ENCODE measurements at regions not wholly inside any gene's neighbourhood (a gene's known extent, or its start where the extent isn't known, plus 50 kb on each side); places are given as distances from the start of the nearest gene placed in this dataset.
A peak's percentile ranks its signal among the peaks of the same experiment; 100 is the strongest.

GRCh38 chr2:38465789-38466127 lies 88.7 kb upstream of the ATL2 start (continued):
- TF ChIP-seq ZNF326 (CRISPR knock-in tag; IDR thresholded peaks at IDR 0.05; ENCODE audit: borderline replicate concordance) (no peak), HNRNPK (IDR thresholded peaks at IDR 0.05; ENCODE audit: low read depth, low read length, poor library complexity, severe bottlenecking) (no peak), PHF21A (CRISPR knock-in tag; IDR thresholded peaks at IDR 0.05) (no peak), ZBTB7B (CRISPR knock-in tag; IDR thresholded peaks at IDR 0.05) (0 out of 2 replicates have a peak, but pooled peaks have one; percentile 34), ZNF256 (CRISPR knock-in tag; conservative IDR thresholded peaks at IDR 0.05) (no peak), ZBTB49 (CRISPR knock-in tag; IDR thresholded peaks at IDR 0.05; ENCODE audit: borderline replicate concordance) (no peak), ZNF362 (CRISPR knock-in tag; IDR thresholded peaks at IDR 0.05; ENCODE audit: borderline replicate concordance) (peak; percentile 77; the same call in 1 of the 2 replicates), ZNF556 (CRISPR knock-in tag; IDR thresholded peaks at IDR 0.05; ENCODE audit: borderline replicate concordance) (0 out of 2 replicates have a peak, but pooled peaks have one; percentile 57), ZNF768 (CRISPR knock-in tag; IDR thresholded peaks at IDR 0.05) (no peak), ZNF17 (CRISPR knock-in tag; IDR thresholded peaks at IDR 0.05) (no peak), SNAPC4 (CRISPR knock-in tag; IDR thresholded peaks at IDR 0.05) (no peak), ELK4 (CRISPR knock-in tag; IDR thresholded peaks at IDR 0.05; ENCODE audit: borderline replicate concordance) (no peak), ZNF839 (CRISPR knock-in tag; IDR thresholded peaks at IDR 0.05; ENCODE audit: borderline replicate concordance) (no peak), KDM6A (CRISPR knock-in tag; IDR thresholded peaks at IDR 0.05; ENCODE audit: low read depth) (no peak), ZNF670 (CRISPR knock-in tag; IDR thresholded peaks at IDR 0.05; ENCODE audit: borderline replicate concordance) (no peak), ONECUT2 (CRISPR knock-in tag; IDR thresholded peaks at IDR 0.05) (no peak), GMEB2 (CRISPR knock-in tag; IDR thresholded peaks at IDR 0.05; ENCODE audit: low read depth) (no peak), THAP8 (CRISPR knock-in tag; IDR thresholded peaks at IDR 0.05; ENCODE audit: borderline replicate concordance) (no peak), RFXANK (CRISPR knock-in tag; IDR thresholded peaks at IDR 0.05) (no peak)
